ENCODE measurements at regions not wholly inside any gene's neighbourhood (a gene's known extent, or its start where the extent isn't known, plus 50 kb on each side); places are given as distances from the start of the nearest gene placed in this dataset.

DNA sequence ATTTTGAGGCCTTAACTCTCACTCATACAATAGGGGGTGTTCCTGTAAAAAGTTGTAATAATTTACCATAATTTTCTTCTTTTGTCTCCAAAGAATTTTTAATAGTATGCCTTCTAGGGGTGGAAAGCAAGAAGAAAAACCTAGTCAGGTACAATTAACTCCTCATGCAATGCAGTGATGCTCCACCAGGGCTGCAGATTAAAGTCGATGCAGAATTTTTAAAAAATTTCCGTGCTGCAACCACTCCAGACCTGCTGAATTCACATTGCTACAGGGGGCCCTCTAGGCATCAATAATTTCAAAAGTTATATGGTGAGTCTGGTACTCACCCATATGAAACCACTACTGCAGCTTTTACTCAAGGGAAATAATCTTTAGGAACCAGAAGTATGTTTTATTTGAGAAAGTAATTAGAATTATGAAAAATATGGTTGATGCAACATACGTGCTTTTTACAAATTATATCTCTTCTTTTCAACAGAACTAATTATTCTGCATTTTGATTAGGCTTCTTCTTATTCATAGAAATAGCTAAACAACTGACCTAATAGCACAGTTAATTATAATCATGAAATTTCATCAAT lies 353.2 kb downstream of the BCAT1 start:
- TF ChIP-seq, protein P1, sequence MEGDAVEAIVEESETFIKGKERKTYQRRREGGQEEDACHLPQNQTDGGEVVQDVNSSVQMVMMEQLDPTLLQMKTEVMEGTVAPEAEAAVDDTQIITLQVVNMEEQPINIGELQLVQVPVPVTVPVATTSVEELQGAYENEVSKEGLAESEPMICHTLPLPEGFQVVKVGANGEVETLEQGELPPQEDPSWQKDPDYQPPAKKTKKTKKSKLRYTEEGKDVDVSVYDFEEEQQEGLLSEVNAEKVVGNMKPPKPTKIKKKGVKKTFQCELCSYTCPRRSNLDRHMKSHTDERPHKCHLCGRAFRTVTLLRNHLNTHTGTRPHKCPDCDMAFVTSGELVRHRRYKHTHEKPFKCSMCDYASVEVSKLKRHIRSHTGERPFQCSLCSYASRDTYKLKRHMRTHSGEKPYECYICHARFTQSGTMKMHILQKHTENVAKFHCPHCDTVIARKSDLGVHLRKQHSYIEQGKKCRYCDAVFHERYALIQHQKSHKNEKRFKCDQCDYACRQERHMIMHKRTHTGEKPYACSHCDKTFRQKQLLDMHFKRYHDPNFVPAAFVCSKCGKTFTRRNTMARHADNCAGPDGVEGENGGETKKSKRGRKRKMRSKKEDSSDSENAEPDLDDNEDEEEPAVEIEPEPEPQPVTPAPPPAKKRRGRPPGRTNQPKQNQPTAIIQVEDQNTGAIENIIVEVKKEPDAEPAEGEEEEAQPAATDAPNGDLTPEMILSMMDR (conservative IDR thresholded peaks at IDR 0.05) = peak; percentile 71
- no peak overlapping the region for H3K27ac ChIP-seq

DNA sequence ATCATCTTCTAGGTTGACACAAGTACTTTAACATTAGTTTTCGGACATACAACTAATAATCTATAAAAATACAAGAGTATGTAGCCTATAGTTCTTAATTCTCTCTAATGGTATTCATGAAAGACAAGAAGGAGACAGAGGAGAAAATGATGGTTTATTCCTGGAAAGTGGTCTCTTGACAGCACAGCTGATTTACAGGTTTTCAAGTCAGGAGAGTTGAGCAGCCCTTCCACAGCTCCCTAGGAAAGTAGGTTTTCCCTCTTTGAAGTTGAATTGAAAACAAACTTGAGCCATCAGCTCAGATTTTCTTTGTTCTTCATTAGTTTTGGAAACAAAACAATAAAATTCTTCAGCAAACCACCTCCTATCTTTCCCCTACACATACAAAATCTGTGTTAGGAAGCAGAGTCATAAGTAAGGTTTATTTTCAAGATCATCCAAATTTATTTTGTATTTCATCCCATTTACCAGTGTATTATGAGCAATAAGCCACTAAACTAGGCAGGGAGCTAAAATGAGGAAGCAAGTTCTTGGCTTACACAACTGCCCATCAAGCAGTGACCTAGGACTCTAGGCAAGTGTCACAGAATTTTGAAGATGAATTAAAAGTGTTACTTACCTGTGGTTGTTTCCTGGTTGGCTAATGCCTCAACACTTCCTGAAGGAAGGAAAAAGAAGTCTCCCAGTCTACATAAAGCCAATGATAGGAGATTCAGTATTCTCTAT lies 357.0 kb downstream of the BCAT1 start:
- TF ChIP-seq, protein P1 (conservative IDR thresholded peaks at IDR 0.05) = no peak
- no peak overlapping the region for H3K27ac ChIP-seq

DNA sequence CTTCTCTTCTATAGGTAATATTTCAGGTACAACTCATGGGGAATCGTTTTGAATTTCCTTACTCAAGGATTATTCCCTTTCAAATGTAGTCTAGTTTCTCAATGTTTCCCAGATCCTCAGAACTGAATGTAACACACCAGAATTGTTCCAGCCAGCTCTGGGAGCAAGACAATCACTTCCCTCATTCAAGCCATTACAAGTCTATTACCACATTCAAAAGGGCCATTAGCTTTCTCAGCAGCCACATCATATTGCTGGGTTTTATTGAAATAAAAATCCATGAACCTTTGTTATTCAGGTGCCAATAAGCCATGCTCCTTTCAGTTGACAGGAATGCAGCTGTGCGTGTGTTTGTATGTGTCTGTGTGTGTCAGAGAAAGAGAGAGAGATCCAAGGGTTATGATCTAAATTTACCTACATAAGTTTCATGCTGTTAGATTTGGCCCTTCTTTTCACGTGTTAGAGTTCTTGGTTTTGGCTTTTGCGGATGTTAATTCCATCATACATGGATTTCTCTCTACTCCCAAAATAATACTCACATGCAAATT lies 357.7 kb downstream of the BCAT1 start:
- no peak overlapping the region for H3K27ac ChIP-seq
- TF ChIP-seq, protein P1 (conservative IDR thresholded peaks at IDR 0.05) = no peak

DNA sequence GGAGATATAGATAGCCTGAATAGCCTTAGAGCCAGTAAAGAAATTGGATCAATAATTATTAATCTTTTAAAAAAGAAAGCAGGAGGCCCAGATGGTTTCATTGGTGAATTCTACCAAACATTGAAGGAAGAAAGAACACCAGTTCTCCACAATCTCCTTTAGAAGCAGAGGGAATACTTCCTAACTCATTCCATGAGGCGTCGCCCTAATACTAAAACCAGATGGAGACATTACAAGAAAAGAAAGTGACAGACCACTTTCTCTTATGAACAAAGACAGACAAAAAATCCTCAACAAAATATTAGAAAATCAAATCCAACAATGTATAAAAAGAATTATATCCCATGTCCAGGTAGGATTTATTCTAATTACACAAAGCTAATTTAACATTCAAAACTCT lies 362.6 kb downstream of the BCAT1 start:
- H3K27ac ChIP-seq = no peak overlapping the region
- TF ChIP-seq, protein P1 (conservative IDR thresholded peaks at IDR 0.05) = no peak

DNA sequence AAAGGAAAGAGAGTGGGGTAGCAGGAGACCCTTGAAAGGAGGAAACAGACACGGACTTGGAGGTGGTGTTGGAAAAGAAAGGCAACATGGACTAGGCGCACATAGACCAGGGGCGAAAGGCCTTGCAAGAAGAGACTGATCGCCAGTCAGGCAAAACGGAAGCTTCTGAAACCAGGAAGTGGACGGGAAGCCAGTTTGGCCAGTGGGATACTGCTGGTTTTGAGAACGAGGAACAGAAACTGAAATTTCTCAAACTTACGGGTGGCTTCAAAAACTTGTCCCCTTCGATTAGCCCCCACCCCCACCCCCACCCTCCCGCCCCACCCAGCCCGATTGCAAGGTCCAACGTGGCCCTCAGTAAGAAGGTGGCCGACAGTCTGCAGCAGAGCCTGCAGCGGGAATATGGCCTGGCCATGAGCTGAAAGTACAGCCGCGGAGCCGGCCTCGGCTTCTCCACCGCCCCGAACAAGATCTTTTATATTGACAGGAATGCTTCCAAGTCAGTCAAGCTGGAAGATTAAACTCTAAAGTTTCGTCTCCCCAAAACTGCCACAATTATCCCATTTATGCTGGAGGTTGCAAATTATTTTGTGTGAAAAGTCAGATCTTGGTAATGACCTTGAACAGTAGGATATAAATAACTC lies 364.7 kb downstream of the BCAT1 start:
- H3K27ac ChIP-seq = no peak overlapping the region
- TF ChIP-seq, protein P1 (conservative IDR thresholded peaks at IDR 0.05) = no peak

DNA sequence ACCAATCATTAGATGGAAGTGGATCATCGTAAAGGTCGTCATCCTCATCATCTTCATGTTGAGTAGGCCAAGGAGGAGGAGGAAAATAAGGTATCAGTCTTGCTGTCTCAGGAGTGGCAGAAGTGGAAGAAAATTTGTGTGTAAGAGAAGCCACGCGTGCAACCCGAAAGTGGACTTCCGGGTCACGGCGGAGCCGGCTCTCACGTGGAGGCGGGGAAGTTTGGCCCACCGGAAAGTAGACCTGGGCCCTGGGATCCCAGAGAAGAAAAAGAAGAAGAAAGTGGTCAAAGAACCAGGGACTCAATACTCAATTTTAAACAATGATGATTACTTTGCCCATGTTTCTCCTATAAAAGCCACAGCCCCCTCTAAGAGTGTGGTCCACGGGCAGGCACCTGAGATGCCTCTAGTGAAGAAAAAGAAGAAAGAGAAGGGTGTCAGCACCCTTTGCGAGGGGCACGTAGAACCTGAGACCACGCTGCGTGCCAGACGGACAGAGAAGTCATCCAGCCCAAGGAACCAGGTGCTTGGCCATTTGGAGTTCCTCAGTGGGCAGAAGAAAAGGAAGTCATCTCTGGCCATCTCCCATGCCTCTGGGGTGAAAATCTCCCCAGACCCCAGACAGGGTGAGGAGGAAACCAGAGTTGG lies 365.8 kb downstream of the BCAT1 start:
- TF ChIP-seq, protein P1 (conservative IDR thresholded peaks at IDR 0.05) = no peak
- no peak overlapping the region for H3K27ac ChIP-seq

DNA sequence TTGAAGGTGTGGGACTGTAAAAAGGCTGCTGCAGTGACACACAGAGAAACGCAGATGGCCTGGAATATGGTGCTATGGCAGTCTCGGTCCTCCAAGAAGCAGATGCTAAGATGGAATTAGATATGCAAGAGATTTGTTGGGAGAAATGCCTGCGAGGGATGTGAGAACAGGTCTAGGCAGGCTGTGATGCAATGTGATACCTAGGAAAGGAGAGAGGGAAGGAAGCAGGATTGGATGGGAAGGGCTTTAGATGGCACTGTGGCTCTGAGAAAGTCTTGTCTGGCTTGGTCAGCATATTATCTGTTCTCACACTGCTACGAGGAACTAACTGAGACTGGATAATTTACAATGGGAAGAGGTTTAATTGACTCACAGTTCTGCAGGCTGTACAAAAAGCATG lies 374.4 kb downstream of the BCAT1 start:
- TF ChIP-seq, protein P1 (conservative IDR thresholded peaks at IDR 0.05) = no peak

More for the DNA sequence above, 374.4 kb downstream of the BCAT1 start:
- H3K27ac ChIP-seq = no peak overlapping the region

Measured in VCaP (cell line).